GM23248 (cell line): ENCODE measurements at regions not wholly inside any gene's neighbourhood (a gene's known extent, or its start where the extent isn't known, plus 50 kb on each side); places are given as distances from the start of the nearest gene placed in this dataset.

Source experiments
- DNase-seq: peaks from one replicate; pipeline ENCODE4 v3.0.0-alpha.2; 2015
- H2AFZ ChIP-seq: fragments of 200-600 bp; sonication (generic); 2 replicates; pipeline ENCODE4 v1.6.1; 2016; ENCODE audit warnings: antibody characterized with exemption
- H3F3A ChIP-seq: fragments of 200-600 bp; sonication (generic); 2 replicates; pipeline ENCODE4 v1.6.1; 2016; ENCODE audit warnings: mild to moderate bottlenecking, antibody characterized with exemption, mixed run types; ENCODE audit not compliant: insufficient read depth
- H3K27ac ChIP-seq: fragments of 200-600 bp; sonication (generic); 2 replicates; pipeline ENCODE4 v1.5.1; 2016; ENCODE audit warnings: mild to moderate bottlenecking
- H3K27me3 ChIP-seq: fragments of 200-600 bp; sonication (generic); replicated peaks from 2 replicates; pipeline ENCODE4 v1.6.1; 2016; ENCODE audit warnings: mild to moderate bottlenecking; ENCODE audit not compliant: insufficient read depth
- H3K36me3 ChIP-seq: fragments of 200-600 bp; sonication (generic); 2 replicates; pipeline ENCODE4 v1.6.1; 2016; ENCODE audit warnings: low read depth, mild to moderate bottlenecking
- H3K4me1 ChIP-seq: fragments of 200-600 bp; sonication (generic); 2 replicates; pipeline ENCODE4 v1.6.1; 2016; ENCODE audit warnings: mild to moderate bottlenecking; ENCODE audit not compliant: insufficient read depth
- H3K4me2 ChIP-seq: fragments of 200-600 bp; sonication (generic); one replicate; pipeline ENCODE4 v1.6.1; 2016; ENCODE audit warnings: mild to moderate bottlenecking; ENCODE audit not compliant: unreplicated experiment
- H3K4me3 ChIP-seq: fragments of 200-600 bp; sonication (generic); 2 replicates; pipeline ENCODE4 v1.5.1; 2016; ENCODE audit warnings: mild to moderate bottlenecking
- H3K79me2 ChIP-seq: fragments of 200-600 bp; sonication (generic); 2 replicates; pipeline ENCODE4 v1.6.1; 2016; ENCODE audit warnings: mild to moderate bottlenecking; ENCODE audit not compliant: insufficient read depth
- H3K9ac ChIP-seq: fragments of 200-600 bp; sonication (generic); 2 replicates; pipeline ENCODE4 v1.6.1; 2016; ENCODE audit warnings: mild to moderate bottlenecking
- H3K9me2 ChIP-seq: fragments of 200-600 bp; sonication (generic); 2 replicates; pipeline ENCODE4 v1.6.1; 2016; ENCODE audit warnings: mixed run types, mild to moderate bottlenecking, moderate library complexity; ENCODE audit not compliant: insufficient read depth
- H3K9me3 ChIP-seq: fragments of 200-600 bp; sonication (generic); one replicate; pipeline ENCODE4 v1.6.1; 2017; ENCODE audit warnings: low read depth
- H4K20me1 ChIP-seq: fragments of 200-600 bp; sonication (generic); 2 replicates; pipeline ENCODE4 v1.6.0; 2016; ENCODE audit not compliant: insufficient read depth
- EZH2 ChIP-seq: fragments of 200-600 bp; sonication (generic); IDR thresholded peaks from 2 replicates; pipeline ENCODE4 v1.6.1; 2018; ENCODE audit warnings: antibody characterized with exemption, mild to moderate bottlenecking; ENCODE audit not compliant: insufficient read depth, poor library complexity, severe bottlenecking
- EZH2phosphoT487 ChIP-seq: fragments of 200-600 bp; sonication (generic); IDR thresholded peaks from 2 replicates; pipeline ENCODE4 v1.6.1; 2018; ENCODE audit warnings: antibody characterized with exemption, moderate library complexity, mild to moderate bottlenecking, low read depth; ENCODE audit not compliant: insufficient read depth
- WGBS, 2 experiments: methylation state at CpG; one replicate each; pipeline ENCODE4 v1.1.6; 2015 to 2017; ENCODE audit warnings: low lambda C conversion rate in 2 of 2, low coverage in 1 of 2; ENCODE audit errors: missing lambda C conversion rate in 2 of 2; 5-methylcytosine and 5-hydroxymethylcytosine counted together
- in situ Hi-C: fragments of 300-500 bp; cut with MboI; formaldehyde crosslinking; loops from 2 replicates; pipeline ENCODE4 v1.15.0; 2020

- no peak for TF ChIP-seq EZH2
- TF ChIP-seq EZH2phosphoT487: no peak
- H2AFZ ChIP-seq: no peak overlapping the region
- no peaks in the 10 kb centered on the region for H3K9me3 ChIP-seq
- no peak overlapping the region for H3K27ac ChIP-seq
- no peak overlapping the region for H3K9ac ChIP-seq
- no peak overlapping the region for H3K4me2 ChIP-seq
- H3F3A ChIP-seq: no peaks in the 10 kb centered on the region
- H3K4me3 ChIP-seq: no peak overlapping the region
- DNase-seq: no peak
- no peaks in the 10 kb centered on the region for H3K9me2 ChIP-seq
- no peaks in the 10 kb centered on the region for H3K79me2 ChIP-seq
- in situ Hi-C loops: no loop called here
- H3K4me1 ChIP-seq: no peaks in the 10 kb centered on the region
- H3K36me3 ChIP-seq: no peaks in the 10 kb centered on the region
- WGBS, 2 experiments: 58 to 69% methylated on average over 8 of the region's 8 CpGs
- peaks cover 20% of the 10 kb centered on the region for H3K27me3 ChIP-seq
- H4K20me1 ChIP-seq: no peaks in the 10 kb centered on the region
Measured at GRCh38 chr9:126032135-126032534, 285.0 kb downstream of the PBX3 start.

DNA sequence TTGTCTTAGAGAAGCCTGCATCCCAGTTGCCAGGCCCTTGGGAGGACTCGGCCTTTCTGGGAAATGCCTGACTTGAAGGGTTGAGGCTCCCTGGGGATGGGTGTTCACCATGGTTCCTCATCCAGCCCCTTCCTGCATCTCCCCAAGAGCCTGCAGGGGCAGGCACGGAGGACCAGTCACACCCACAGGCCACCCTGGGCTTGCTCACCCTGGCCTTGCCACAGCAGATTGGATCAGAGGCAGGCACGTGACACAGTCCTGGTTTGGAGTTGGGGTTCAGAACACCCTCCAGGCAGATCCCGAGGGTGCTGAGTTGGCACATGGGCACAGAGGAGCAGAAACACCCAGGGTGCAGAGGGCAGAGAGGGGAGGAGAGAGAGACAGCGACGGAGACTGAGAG, 286.1 kb downstream of the PBX3 start:
- H3K27me3 ChIP-seq: peaks cover 20% of the 10 kb centered on the region
- no peak overlapping the region for H3K4me2 ChIP-seq
- no peaks in the 10 kb centered on the region for H3K36me3 ChIP-seq
- H3F3A ChIP-seq: no peaks in the 10 kb centered on the region
- H4K20me1 ChIP-seq: no peaks in the 10 kb centered on the region
- H3K9ac ChIP-seq: no peak overlapping the region
- no peaks in the 10 kb centered on the region for H3K79me2 ChIP-seq
- H2AFZ ChIP-seq: no peak overlapping the region
- DNase-seq: no peak
- H3K9me2 ChIP-seq: no peaks in the 10 kb centered on the region
- WGBS, 2 experiments: 43 to 47% methylated on average over 6 of the region's 6 CpGs
- no peak overlapping the region for H3K4me3 ChIP-seq
- no peak overlapping the region for H3K27ac ChIP-seq
- no peak for TF ChIP-seq EZH2phosphoT487
- TF ChIP-seq EZH2: no peak
- H3K4me1 ChIP-seq: no peaks in the 10 kb centered on the region
- no peaks in the 10 kb centered on the region for H3K9me3 ChIP-seq
- in situ Hi-C loops: no loop called here

GRCh38 chr9:126033956-126034355, 286.8 kb downstream of the PBX3 start:
- Histone ChIP-seq H3K9me2 (no peaks in the 10 kb centered on the region), H3K9ac (no peak overlapping the region), H2AFZ (no peak overlapping the region), H3K4me2 (no peak overlapping the region), H3K4me3 (no peak overlapping the region), H3K4me1 (no peaks in the 10 kb centered on the region), H3K27me3 (peaks cover 24% of the 10 kb centered on the region), H3F3A (no peaks in the 10 kb centered on the region), H3K27ac (no peak overlapping the region), H3K9me3 (no peaks in the 10 kb centered on the region), H3K79me2 (no peaks in the 10 kb centered on the region), H3K36me3 (no peaks in the 10 kb centered on the region), H4K20me1 (no peaks in the 10 kb centered on the region)
- 46 to 61% methylated on average over 4 of the region's 4 CpGs for WGBS, 2 experiments
- TF ChIP-seq EZH2 (no peak), EZH2phosphoT487 (no peak)
- DNase-seq: no peak
- in situ Hi-C loops: no loop called here

- H3F3A ChIP-seq: no peaks in the 10 kb centered on the region
- no peaks in the 10 kb centered on the region for H3K79me2 ChIP-seq
- no peak overlapping the region for H3K4me2 ChIP-seq
- H3K4me1 ChIP-seq: no peaks in the 10 kb centered on the region
- H3K27ac ChIP-seq: no peak overlapping the region
- H4K20me1 ChIP-seq: no peaks in the 10 kb centered on the region
- in situ Hi-C loops: no loop called here
- H3K4me3 ChIP-seq: no peak overlapping the region
- H3K9ac ChIP-seq: no peak overlapping the region
- H3K27me3 ChIP-seq: peaks cover 46% of the 10 kb centered on the region
- no peak overlapping the region for H2AFZ ChIP-seq
- H3K9me2 ChIP-seq: no peaks in the 10 kb centered on the region
- 13 to 16% methylated on average over 19 of the region's 19 CpGs for WGBS, 2 experiments
- H3K36me3 ChIP-seq: no peaks in the 10 kb centered on the region
- no peak for DNase-seq
- no peaks in the 10 kb centered on the region for H3K9me3 ChIP-seq
- TF ChIP-seq EZH2phosphoT487: no peak
- no peak for TF ChIP-seq EZH2
Measured at GRCh38 chr9:126036881-126037291, 289.7 kb downstream of the PBX3 start.

GRCh38 chr9:126038790-126039189, 287.8 kb upstream of the MVB12B start:
- Histone ChIP-seq H3K27me3 (peaks cover 49% of the 10 kb centered on the region), H3K4me2 (no peak overlapping the region), H3K27ac (no peak overlapping the region), H2AFZ (no peak overlapping the region), H3K4me1 (no peaks in the 10 kb centered on the region), H4K20me1 (no peaks in the 10 kb centered on the region), H3K9me3 (no peaks in the 10 kb centered on the region), H3K4me3 (no peak overlapping the region), H3K9ac (no peak overlapping the region), H3F3A (no peaks in the 10 kb centered on the region), H3K9me2 (no peaks in the 10 kb centered on the region), H3K79me2 (no peaks in the 10 kb centered on the region), H3K36me3 (no peaks in the 10 kb centered on the region)
- no peak for DNase-seq
- TF ChIP-seq EZH2phosphoT487 (no peak), EZH2 (no peak)
- in situ Hi-C loops: no loop called here
- 61 to 66% methylated on average over 6 of the region's 6 CpGs for WGBS, 2 experiments
